ENCODE measurements at regions not wholly inside any gene's neighbourhood (a gene's known extent, or its start where the extent isn't known, plus 50 kb on each side); places are given as distances from the start of the nearest gene placed in this dataset.

GRCh38 chr3:145055375-145056076 lies 1083.9 kb downstream of the DIPK2A start:
- Mint-ChIP-seq H3K36me3 (ENCODE audit: unreplicated experiment) (peaks cover 4% of the 10 kb centered on the region), H3K27ac (ENCODE audit: unreplicated experiment) (no peak overlapping the region), H3K27me3 (ENCODE audit: unreplicated experiment) (no peaks in the 10 kb centered on the region), H3K9me3 (ENCODE audit: unreplicated experiment) (peaks cover under 1% of the 10 kb centered on the region), H3K4me1 (ENCODE audit: low read depth, unreplicated experiment) (no peaks in the 10 kb centered on the region), H3K4me3 (ENCODE audit: unreplicated experiment) (no peak overlapping the region)
- DNase-seq = no peak
- TF ChIP-seq, protein P1, sequence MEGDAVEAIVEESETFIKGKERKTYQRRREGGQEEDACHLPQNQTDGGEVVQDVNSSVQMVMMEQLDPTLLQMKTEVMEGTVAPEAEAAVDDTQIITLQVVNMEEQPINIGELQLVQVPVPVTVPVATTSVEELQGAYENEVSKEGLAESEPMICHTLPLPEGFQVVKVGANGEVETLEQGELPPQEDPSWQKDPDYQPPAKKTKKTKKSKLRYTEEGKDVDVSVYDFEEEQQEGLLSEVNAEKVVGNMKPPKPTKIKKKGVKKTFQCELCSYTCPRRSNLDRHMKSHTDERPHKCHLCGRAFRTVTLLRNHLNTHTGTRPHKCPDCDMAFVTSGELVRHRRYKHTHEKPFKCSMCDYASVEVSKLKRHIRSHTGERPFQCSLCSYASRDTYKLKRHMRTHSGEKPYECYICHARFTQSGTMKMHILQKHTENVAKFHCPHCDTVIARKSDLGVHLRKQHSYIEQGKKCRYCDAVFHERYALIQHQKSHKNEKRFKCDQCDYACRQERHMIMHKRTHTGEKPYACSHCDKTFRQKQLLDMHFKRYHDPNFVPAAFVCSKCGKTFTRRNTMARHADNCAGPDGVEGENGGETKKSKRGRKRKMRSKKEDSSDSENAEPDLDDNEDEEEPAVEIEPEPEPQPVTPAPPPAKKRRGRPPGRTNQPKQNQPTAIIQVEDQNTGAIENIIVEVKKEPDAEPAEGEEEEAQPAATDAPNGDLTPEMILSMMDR (IDR thresholded peaks at IDR 0.05; ENCODE audit: partially characterized antibody, unreplicated experiment) = no peak

- Mint-ChIP-seq H3K4me3 (ENCODE audit: unreplicated experiment) (no peak overlapping the region), H3K9me3 (ENCODE audit: unreplicated experiment) (no peaks in the 10 kb centered on the region), H3K4me1 (ENCODE audit: low read depth, unreplicated experiment) (no peaks in the 10 kb centered on the region), H3K27me3 (ENCODE audit: unreplicated experiment) (no peaks in the 10 kb centered on the region), H3K36me3 (ENCODE audit: unreplicated experiment) (peaks cover 17% of the 10 kb centered on the region), H3K27ac (ENCODE audit: unreplicated experiment) (no peak overlapping the region)
- TF ChIP-seq, protein P1 (IDR thresholded peaks at IDR 0.05; ENCODE audit: partially characterized antibody, unreplicated experiment) = no peak
- DNase-seq = no peak
Observed at GRCh38 chr3:145058483-145058882, 1086.9 kb downstream of the DIPK2A start.

DNA sequence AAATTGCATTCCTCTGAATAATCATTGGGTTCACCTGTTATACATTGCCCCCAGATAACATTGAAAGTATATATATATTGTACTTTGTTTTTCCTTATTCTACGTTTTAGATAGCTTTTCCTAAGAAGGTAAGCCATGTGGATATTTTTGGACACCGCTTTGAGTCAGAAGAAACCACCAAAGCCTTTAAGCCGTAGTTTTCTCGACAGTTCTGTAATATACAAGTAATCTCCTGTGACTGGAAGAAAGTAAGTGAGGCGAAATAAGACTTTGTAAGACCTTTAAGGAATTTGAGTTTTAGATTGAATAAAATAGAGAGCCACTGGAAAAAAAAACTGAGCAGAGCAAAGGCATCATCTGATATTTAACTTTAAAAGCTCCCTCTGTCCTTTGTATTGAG lies 1092.0 kb downstream of the DIPK2A start:
- no peak overlapping the region for H3K27ac Mint-ChIP-seq (ENCODE audit: unreplicated experiment)
- TF ChIP-seq, protein P1 (IDR thresholded peaks at IDR 0.05; ENCODE audit: partially characterized antibody, unreplicated experiment) = no peak
- H3K4me3 Mint-ChIP-seq (ENCODE audit: unreplicated experiment) = no peak overlapping the region
- H3K4me1 Mint-ChIP-seq (ENCODE audit: low read depth, unreplicated experiment) = no peaks in the 10 kb centered on the region
- H3K36me3 Mint-ChIP-seq (ENCODE audit: unreplicated experiment) = peaks cover 17% of the 10 kb centered on the region
- DNase-seq = no peak
- no peaks in the 10 kb centered on the region for H3K9me3 Mint-ChIP-seq (ENCODE audit: unreplicated experiment)
- H3K27me3 Mint-ChIP-seq (ENCODE audit: unreplicated experiment) = no peaks in the 10 kb centered on the region

DNA sequence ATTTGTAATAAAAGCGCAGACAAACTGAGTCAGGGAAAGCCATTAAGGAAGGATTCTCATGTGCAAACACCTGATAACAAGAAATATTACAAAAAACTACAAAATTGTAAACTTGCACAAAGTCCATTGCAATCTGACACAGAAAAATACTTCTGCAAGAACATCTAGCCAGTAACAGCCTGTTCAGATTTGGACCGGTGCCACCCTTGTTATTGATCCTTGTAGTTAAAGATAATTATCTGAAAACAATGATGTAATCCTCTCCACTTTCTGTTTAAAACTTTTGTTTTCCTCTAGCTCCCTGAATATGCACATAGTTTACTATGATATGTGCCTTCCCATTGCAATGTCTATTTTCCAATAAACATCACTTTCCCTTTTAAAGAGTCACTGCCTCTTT lies 1090.2 kb downstream of the PLOD2 start:
- H3K27ac Mint-ChIP-seq (ENCODE audit: unreplicated experiment) = no peak overlapping the region
- H3K27me3 Mint-ChIP-seq (ENCODE audit: unreplicated experiment) = peaks cover 2% of the 10 kb centered on the region
- no peaks in the 10 kb centered on the region for H3K36me3 Mint-ChIP-seq (ENCODE audit: unreplicated experiment)
- no peaks in the 10 kb centered on the region for H3K4me1 Mint-ChIP-seq (ENCODE audit: low read depth, unreplicated experiment)
- no peak for DNase-seq
- no peak overlapping the region for H3K4me3 Mint-ChIP-seq (ENCODE audit: unreplicated experiment)
- peaks cover 1% of the 10 kb centered on the region for H3K9me3 Mint-ChIP-seq (ENCODE audit: unreplicated experiment)
- TF ChIP-seq, protein P1 (IDR thresholded peaks at IDR 0.05; ENCODE audit: partially characterized antibody, unreplicated experiment) = no peak

- Mint-ChIP-seq H3K27me3 (ENCODE audit: unreplicated experiment) (no peaks in the 10 kb centered on the region), H3K27ac (ENCODE audit: unreplicated experiment) (no peak overlapping the region), H3K9me3 (ENCODE audit: unreplicated experiment) (no peaks in the 10 kb centered on the region), H3K36me3 (ENCODE audit: unreplicated experiment) (no peaks in the 10 kb centered on the region), H3K4me3 (ENCODE audit: unreplicated experiment) (no peak overlapping the region), H3K4me1 (ENCODE audit: low read depth, unreplicated experiment) (no peaks in the 10 kb centered on the region)
- TF ChIP-seq, protein P1 (IDR thresholded peaks at IDR 0.05; ENCODE audit: partially characterized antibody, unreplicated experiment) = no peak
- no peak for DNase-seq
Observed at GRCh38 chr3:145079436-145079835, 1081.5 kb downstream of the PLOD2 start.

All from glutamatergic neuron (in vitro differentiated cells).